H1 (cell line): ENCODE measurements at regions not wholly inside any gene's neighbourhood (a gene's known extent, or its start where the extent isn't known, plus 50 kb on each side); places are given as distances from the start of the nearest gene placed in this dataset.

ENCODE experiments used
- CTCF ChIA-PET: fragments of 300-600 bp; sonication (Branson Sonifier 250); formaldehyde crosslinking; loops from one replicate; lab custom pipeline; 2021; ENCODE audit not compliant: partially characterized antibody; lab: Charles Lee
- POLR2A ChIA-PET: fragments of 300-600 bp; sonication (Branson Sonifier 250); formaldehyde crosslinking; loops from one replicate; lab custom pipeline; 2021; ENCODE audit warnings: inconsistent platforms; ENCODE audit not compliant: partially characterized antibody; lab: Charles Lee
- DNase-seq, 2 experiments: peaks; one replicate each; pipeline versions ENCODE4 v3.0.0 to v3.0.0-alpha.2; 2010 to 2022; ENCODE audit warnings: low spot score in 2 of 2, low read depth in 1 of 2, mixed read lengths in 1 of 2
- FAIRE-seq: peaks from 2 replicates; lab custom pipeline; 2011; peaks lifted over from hg19 to GRCh38; lab: Jason Lieb, UNC
- H2AFZ ChIP-seq: 2 replicates; pipeline ENCODE4 v1.8.1; 2012; ENCODE audit warnings: low read length, inconsistent platforms
- H2AK5ac ChIP-seq: 2 replicates; pipeline ENCODE4 v1.6.1; 2013; ENCODE audit warnings: low read depth, low read length
- H2BK120ac ChIP-seq: replicated peaks from 2 replicates; pipeline ENCODE3; 2013; ENCODE audit warnings: low read depth, low read length, inconsistent platforms
- H2BK12ac ChIP-seq: 2 replicates; pipeline ENCODE4 v1.6.1; 2013; ENCODE audit warnings: low read depth, low read length
- H2BK15ac ChIP-seq: 2 replicates; pipeline ENCODE4 v1.6.1; 2013; ENCODE audit warnings: low read length
- H2BK20ac ChIP-seq: 2 replicates; pipeline ENCODE4 v1.6.1; 2013; ENCODE audit warnings: low read length
- H2BK5ac ChIP-seq: 2 replicates; pipeline ENCODE4 v1.6.1; 2013; ENCODE audit warnings: low read depth, low read length
- H3K14ac ChIP-seq: 2 replicates; pipeline ENCODE4 v1.6.1; 2013; ENCODE audit warnings: inconsistent platforms; ENCODE audit not compliant: insufficient read length
- H3K18ac ChIP-seq: 2 replicates; pipeline ENCODE4 v1.6.1; 2013; ENCODE audit warnings: low read length; ENCODE audit errors: extremely low read depth
- H3K23ac ChIP-seq: 2 replicates; pipeline ENCODE4 v1.6.1; 2013; ENCODE audit warnings: inconsistent platforms; ENCODE audit not compliant: insufficient read length
- H3K23me2 ChIP-seq: 2 replicates; pipeline ENCODE4 v1.6.1; 2013; ENCODE audit warnings: low read depth, low read length
- H3K27ac ChIP-seq: 2 replicates; pipeline ENCODE4 v1.6.1; 2011; ENCODE audit warnings: low read depth, low read length, inconsistent platforms
- H3K27me3 ChIP-seq, 4 experiments: replicated peaks in 1 of 4; 1 replicate in 1 of 4; 2 replicates in 3 of 4; pipeline versions ENCODE4 v1.6.1 to v1.8.1; 2011 to 2013; ENCODE audit warnings: low read length in 3 of 4, mild to moderate bottlenecking in 3 of 4, inconsistent platforms in 2 of 4, mixed read lengths in 2 of 4, moderate library complexity in 1 of 4; ENCODE audit not compliant: control insufficient read depth in 3 of 4, insufficient read depth in 3 of 4; ENCODE audit errors: extremely low read depth in 1 of 4
- H3K36me3 ChIP-seq, 4 experiments: 2 replicates each; pipeline versions ENCODE4 v1.6.1 to v1.8.1; 2011 to 2013; ENCODE audit warnings: mild to moderate bottlenecking in 4 of 4, low read length in 3 of 4, moderate library complexity in 2 of 4, control low read depth in 1 of 4, inconsistent platforms in 1 of 4; ENCODE audit not compliant: insufficient read depth in 4 of 4, control insufficient read depth in 2 of 4
- H3K4ac ChIP-seq: replicated peaks from 2 replicates; pipeline ENCODE3; 2013; ENCODE audit warnings: low read length, low read depth, mixed read lengths, inconsistent platforms; ENCODE audit not compliant: insufficient read length
- H3K4me1 ChIP-seq, 4 experiments: replicated peaks in 1 of 4; 1 replicate in 1 of 4; 2 replicates in 3 of 4; pipeline versions ENCODE4 v1.6.1 to v1.8.1; 2011 to 2013; ENCODE audit warnings: low read length in 3 of 4, inconsistent platforms in 2 of 4, mixed read lengths in 1 of 4; ENCODE audit not compliant: insufficient read depth in 4 of 4, control insufficient read depth in 3 of 4
- H3K4me2 ChIP-seq, 2 experiments: 2 replicates each; pipeline versions ENCODE4 v1.6.1 to v1.8.1; 2011 to 2013; ENCODE audit warnings: low read depth in 2 of 2, low read length in 2 of 2, control low read depth in 1 of 2, inconsistent platforms in 1 of 2, mild to moderate bottlenecking in 1 of 2; ENCODE audit not compliant: insufficient read depth in 1 of 2
- H3K4me3 ChIP-seq, 4 experiments: fragments of 200-600, 300-600 bp in 1 of 4; sonication (generic), shearing (Covaris generic), sonication (Bioruptor Twin) in 1 of 4; 2 replicates each; pipeline versions ENCODE4 v1.5.1 to v1.8.1; 2011 to 2016; ENCODE audit warnings: low read length in 4 of 4, low read depth in 3 of 4, control low read depth in 2 of 4, inconsistent platforms in 2 of 4, mild to moderate bottlenecking in 2 of 4, mixed read lengths in 1 of 4, moderate library complexity in 1 of 4; ENCODE audit not compliant: insufficient read depth in 2 of 4; ENCODE audit errors: extremely low read depth in 1 of 4
- H3K56ac ChIP-seq: replicated peaks from 2 replicates; pipeline ENCODE3; 2013; ENCODE audit warnings: low read depth, mild to moderate bottlenecking, mixed read lengths, low read length, inconsistent platforms; ENCODE audit not compliant: insufficient read length
- H3K79me1 ChIP-seq: 2 replicates; pipeline ENCODE4 v1.6.1; 2013; ENCODE audit warnings: low read depth, low read length, control low read depth
- H3K79me2 ChIP-seq, 2 experiments: 2 replicates each; pipeline versions ENCODE4 v1.6.1 to v1.8.1; 2012 to 2013; ENCODE audit warnings: low read length in 2 of 2, mild to moderate bottlenecking in 2 of 2, inconsistent platforms in 1 of 2; ENCODE audit not compliant: insufficient read depth in 2 of 2, control insufficient read depth in 1 of 2
- H3K9ac ChIP-seq, 4 experiments: replicated peaks in 1 of 4; 1 replicate in 1 of 4; 2 replicates in 3 of 4; pipeline versions ENCODE4 v1.6.1 to v1.8.1; 2011 to 2013; ENCODE audit warnings: low read depth in 3 of 4, low read length in 3 of 4, control low read depth in 2 of 4, mild to moderate bottlenecking in 2 of 4, moderate library complexity in 2 of 4, inconsistent platforms in 1 of 4; ENCODE audit errors: extremely low read depth in 1 of 4
- H3K9me3 ChIP-seq, 2 experiments: 2 replicates each; pipeline versions ENCODE4 v1.6.1 to v1.8.1; 2012 to 2013; ENCODE audit warnings: mild to moderate bottlenecking in 2 of 2, moderate library complexity in 2 of 2, control low read depth in 1 of 2, inconsistent platforms in 1 of 2, low read depth in 1 of 2, low read length in 1 of 2, mixed read lengths in 1 of 2; ENCODE audit not compliant: insufficient read depth in 2 of 2
- H4K20me1 ChIP-seq, 2 experiments: replicated peaks in 1 of 2; 2 replicates each; pipeline versions ENCODE3 to v1.8.1; 2011 to 2013; ENCODE audit warnings: inconsistent platforms in 2 of 2, low read length in 2 of 2, mild to moderate bottlenecking in 1 of 2; ENCODE audit not compliant: insufficient read depth in 2 of 2, control insufficient read depth in 1 of 2
- H4K5ac ChIP-seq: 2 replicates; pipeline ENCODE4 v1.6.1; 2013; ENCODE audit warnings: low read length, low read depth, mixed read lengths, inconsistent platforms; ENCODE audit not compliant: insufficient read length
- H4K8ac ChIP-seq: 2 replicates; pipeline ENCODE4 v1.8.0; 2013; ENCODE audit warnings: mild to moderate bottlenecking, moderate library complexity, low read length, inconsistent platforms; ENCODE audit not compliant: insufficient read depth; ENCODE audit errors: extremely low read depth
- H4K91ac ChIP-seq: replicated peaks from 2 replicates; pipeline ENCODE3; 2013; ENCODE audit warnings: low read length, mixed read lengths, inconsistent platforms; ENCODE audit not compliant: insufficient read length
- RAD21 ChIP-seq, 2 experiments: IDR thresholded peaks in 1 of 2; conservative IDR thresholded peaks in 1 of 2; 2 replicates each; pipeline ENCODE4 v1.6.1; 2011; ENCODE audit warnings: low read depth in 2 of 2, low read length in 2 of 2, improper control_type of control experiment in 1 of 2, inconsistent platforms in 1 of 2, mild to moderate bottlenecking in 1 of 2, moderate library complexity in 1 of 2
- RBBP5 ChIP-seq: IDR thresholded peaks from 2 replicates; pipeline ENCODE4 v1.7.1; 2012; ENCODE audit warnings: low read depth, mild to moderate bottlenecking, inconsistent platforms, low read length, moderate library complexity, borderline replicate concordance
- TBP ChIP-seq: IDR thresholded peaks from 2 replicates; pipeline ENCODE4 v1.6.1; 2011; ENCODE audit warnings: low read depth, low read length, improper control_type of control experiment
- TEAD4 ChIP-seq: IDR thresholded peaks from 2 replicates; pipeline ENCODE4 v1.6.1; 2012; ENCODE audit warnings: low read depth, low read length, inconsistent platforms, mixed read lengths
- WGBS, 2 experiments: shearing (Covaris generic) in 1 of 2; methylation state at CpG; one replicate each; pipeline versions ENCODE4 v1.1.6 to v1.1.7; 2013 to 2015; ENCODE audit warnings: low lambda C conversion rate in 2 of 2, mixed read lengths in 2 of 2, inconsistent platforms in 1 of 2, low coverage in 1 of 2, missing lambda C conversion rate in 1 of 2; ENCODE audit not compliant: insufficient replicate concordance in 2 of 2, insufficient coverage in 1 of 2, insufficient read length in 1 of 2; ENCODE audit errors: extremely low coverage in 1 of 2, missing lambda C conversion rate in 1 of 2; 5-methylcytosine and 5-hydroxymethylcytosine counted together
- TF ChIP-seq, protein P1 (sequence below), 3 experiments: IDR thresholded peaks; 1 replicate in 2 of 3; 2 replicates in 1 of 3; pipeline versions ENCODE4 v1.5.1 to v1.6.1; 2011; ENCODE audit warnings: low read length in 3 of 3, mild to moderate bottlenecking in 3 of 3, inconsistent platforms in 2 of 3, low read depth in 1 of 3, moderate library complexity in 1 of 3; ENCODE audit not compliant: insufficient read depth in 1 of 3; ENCODE audit errors: control extremely low read depth in 1 of 3

DNA sequence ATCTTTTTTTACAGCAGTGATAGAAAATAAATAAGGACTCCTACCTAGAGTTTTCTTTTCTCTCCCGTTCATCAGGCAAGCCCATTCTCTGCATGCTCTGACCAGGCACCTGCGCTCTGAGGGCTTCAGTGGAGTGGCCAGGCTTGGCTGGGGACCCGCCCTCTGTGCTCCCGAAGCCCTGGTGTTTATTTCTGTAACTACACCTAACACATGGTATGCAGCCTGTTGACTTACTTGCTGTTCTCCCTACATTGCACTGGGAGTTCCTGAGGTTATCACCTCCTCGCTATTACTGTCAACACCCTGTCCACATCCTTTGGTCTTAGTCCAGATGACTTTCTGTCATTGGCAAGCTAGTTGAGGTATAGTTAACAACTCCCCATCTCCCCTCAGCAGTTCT lies 317.7 kb downstream of the LPIN1 start:
- Histone ChIP-seq H3K27me3 (no peaks in the 10 kb centered on the region), H2AK5ac (no peak overlapping the region), H3K4me2 (no peak overlapping the region), H3K23ac (no peak overlapping the region), H2BK5ac (no peak overlapping the region), H2BK20ac (no peak overlapping the region), H3K23me2 (no peaks in the 10 kb centered on the region), H3K79me1 (no peaks in the 10 kb centered on the region), H2BK12ac (no peak overlapping the region), H3K4me3 (no peak overlapping the region), H4K20me1 (no peaks in the 10 kb centered on the region), H2AFZ (no peak overlapping the region), H3K4me1 (no peaks in the 10 kb centered on the region), H4K91ac (no peak overlapping the region), H3K56ac (no peak overlapping the region), H3K9me3 (no peaks in the 10 kb centered on the region), H3K14ac (no peak overlapping the region), H2BK15ac (no peak overlapping the region), H4K5ac (no peak overlapping the region), H3K9ac (no peak overlapping the region), H4K8ac (no peak overlapping the region), H3K4ac (no peak overlapping the region), H3K27ac (no peak overlapping the region), H3K79me2 (no peaks in the 10 kb centered on the region), H3K18ac (no peak overlapping the region), H3K36me3 (no peaks in the 10 kb centered on the region), H2BK120ac (no peak overlapping the region)
- ChIA-PET POLR2A (no interaction called here), CTCF (interaction anchor here (0.7 to 2.0 kb wide), 12 partner anchors 9 to 867 kb away, joined by 3 to 9 read pairs (median 3); no protein-coding TSS in a partner anchor)
- WGBS, 2 experiments, result 78% methylated on average over 5 of the region's 5 CpGs; no CpG with 5 or more reads in 1 of the 2 experiments
- no peak for DNase-seq
- no peak for FAIRE-seq
- TF ChIP-seq RAD21 (IDR thresholded peaks at IDR 0.05 in 1 of 2, conservative IDR thresholded peaks at IDR 0.05 in 1 of 2; ENCODE audit: low read depth in 2 of 2, low read length in 2 of 2) (peak; percentile 24 to 33; a peak in 3 of 4 replicates), RBBP5 (no peak), TEAD4 (peak; percentile 44; the same call in 1 of the 2 replicates), TBP (no peak)
- TF ChIP-seq, protein P1, sequence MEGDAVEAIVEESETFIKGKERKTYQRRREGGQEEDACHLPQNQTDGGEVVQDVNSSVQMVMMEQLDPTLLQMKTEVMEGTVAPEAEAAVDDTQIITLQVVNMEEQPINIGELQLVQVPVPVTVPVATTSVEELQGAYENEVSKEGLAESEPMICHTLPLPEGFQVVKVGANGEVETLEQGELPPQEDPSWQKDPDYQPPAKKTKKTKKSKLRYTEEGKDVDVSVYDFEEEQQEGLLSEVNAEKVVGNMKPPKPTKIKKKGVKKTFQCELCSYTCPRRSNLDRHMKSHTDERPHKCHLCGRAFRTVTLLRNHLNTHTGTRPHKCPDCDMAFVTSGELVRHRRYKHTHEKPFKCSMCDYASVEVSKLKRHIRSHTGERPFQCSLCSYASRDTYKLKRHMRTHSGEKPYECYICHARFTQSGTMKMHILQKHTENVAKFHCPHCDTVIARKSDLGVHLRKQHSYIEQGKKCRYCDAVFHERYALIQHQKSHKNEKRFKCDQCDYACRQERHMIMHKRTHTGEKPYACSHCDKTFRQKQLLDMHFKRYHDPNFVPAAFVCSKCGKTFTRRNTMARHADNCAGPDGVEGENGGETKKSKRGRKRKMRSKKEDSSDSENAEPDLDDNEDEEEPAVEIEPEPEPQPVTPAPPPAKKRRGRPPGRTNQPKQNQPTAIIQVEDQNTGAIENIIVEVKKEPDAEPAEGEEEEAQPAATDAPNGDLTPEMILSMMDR (IDR thresholded peaks at IDR 0.05; ENCODE audit: control extremely low read depth in 1 of 3, insufficient read depth in 1 of 3, low read depth in 1 of 3, low read length in 3 of 3), result peak in 2 of 3 experiments; percentile 20 to 45; a peak in 1 of 4 replicates
